NB4 (cell line): ENCODE measurements at regions not wholly inside any gene's neighbourhood (a gene's known extent, or its start where the extent isn't known, plus 50 kb on each side); places are given as distances from the start of the nearest gene placed in this dataset.

ENCODE experiments used
- POLR2A ChIP-seq: IDR thresholded peaks from 2 replicates; pipeline ENCODE4 v1.6.1; 2011; ENCODE audit warnings: mild to moderate bottlenecking; ENCODE audit not compliant: insufficient read length; ENCODE audit errors: extremely low read depth
- TF ChIP-seq, protein P1 (sequence below): IDR thresholded peaks from one replicate; pipeline ENCODE4 v1.5.1; 2012; ENCODE audit warnings: low read depth, low read length

DNA sequence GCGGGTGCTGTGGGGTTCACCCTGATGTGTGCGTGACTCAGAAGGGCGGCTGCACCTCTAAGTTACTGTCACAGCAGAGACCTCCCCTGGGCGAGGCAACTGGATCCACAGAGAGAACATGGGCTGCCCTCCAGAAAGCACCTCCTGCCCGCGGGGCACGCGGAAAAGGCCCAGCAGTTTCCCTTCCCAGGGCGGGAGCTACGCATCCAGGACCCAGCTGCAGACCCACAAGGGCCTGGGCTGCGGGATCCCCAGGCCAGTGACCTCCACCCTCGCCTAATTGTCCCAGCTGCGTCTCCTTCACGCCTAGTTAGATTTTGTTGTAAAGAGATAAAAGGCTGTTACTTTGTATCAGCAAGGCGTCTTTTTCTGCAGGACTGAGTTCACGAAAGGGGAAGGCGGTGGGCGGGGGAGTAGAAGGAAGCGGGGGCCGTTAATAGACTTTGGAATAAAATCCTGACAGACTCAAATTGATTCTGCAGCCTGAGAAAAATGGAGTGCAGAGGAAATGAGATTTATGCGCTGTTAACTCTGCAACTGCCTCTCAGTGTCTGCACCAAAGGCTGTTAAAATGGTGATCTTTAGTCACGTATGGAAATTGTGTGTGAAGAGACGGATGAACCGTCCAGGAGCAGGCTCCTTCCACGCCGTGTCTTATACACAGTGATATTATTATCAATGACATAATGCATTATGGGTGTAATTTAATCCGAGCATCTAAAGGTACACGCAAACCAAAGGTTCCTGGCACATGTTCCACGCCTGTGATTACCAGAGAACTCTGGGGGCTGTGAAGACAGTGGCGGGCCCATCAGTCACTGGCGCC lies 65.9 kb upstream of the FBRSL1 start:
- TF ChIP-seq, protein P1, sequence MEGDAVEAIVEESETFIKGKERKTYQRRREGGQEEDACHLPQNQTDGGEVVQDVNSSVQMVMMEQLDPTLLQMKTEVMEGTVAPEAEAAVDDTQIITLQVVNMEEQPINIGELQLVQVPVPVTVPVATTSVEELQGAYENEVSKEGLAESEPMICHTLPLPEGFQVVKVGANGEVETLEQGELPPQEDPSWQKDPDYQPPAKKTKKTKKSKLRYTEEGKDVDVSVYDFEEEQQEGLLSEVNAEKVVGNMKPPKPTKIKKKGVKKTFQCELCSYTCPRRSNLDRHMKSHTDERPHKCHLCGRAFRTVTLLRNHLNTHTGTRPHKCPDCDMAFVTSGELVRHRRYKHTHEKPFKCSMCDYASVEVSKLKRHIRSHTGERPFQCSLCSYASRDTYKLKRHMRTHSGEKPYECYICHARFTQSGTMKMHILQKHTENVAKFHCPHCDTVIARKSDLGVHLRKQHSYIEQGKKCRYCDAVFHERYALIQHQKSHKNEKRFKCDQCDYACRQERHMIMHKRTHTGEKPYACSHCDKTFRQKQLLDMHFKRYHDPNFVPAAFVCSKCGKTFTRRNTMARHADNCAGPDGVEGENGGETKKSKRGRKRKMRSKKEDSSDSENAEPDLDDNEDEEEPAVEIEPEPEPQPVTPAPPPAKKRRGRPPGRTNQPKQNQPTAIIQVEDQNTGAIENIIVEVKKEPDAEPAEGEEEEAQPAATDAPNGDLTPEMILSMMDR = no peak
- TF ChIP-seq POLR2A = no peak
